ENCODE measurements at regions not wholly inside any gene's neighbourhood (a gene's known extent, or its start where the extent isn't known, plus 50 kb on each side); places are given as distances from the start of the nearest gene placed in this dataset.

GRCh38 chr15:77808581-77809177 is 176.0 kb upstream of the LINGO1 start:
- no peak overlapping the region for H3K4me3 ChIP-seq (ENCODE audit: control insufficient read depth, low read depth, low read length)
- no peak for TF ChIP-seq CTCF (conservative IDR thresholded peaks at IDR 0.05; ENCODE audit: control insufficient read depth, insufficient read depth, low read depth, low read length)
- DNase-seq (ENCODE audit: low read depth), result no peak

- no peak for DNase-seq (ENCODE audit: low read depth)
- no peak for TF ChIP-seq CTCF (conservative IDR thresholded peaks at IDR 0.05; ENCODE audit: control insufficient read depth, insufficient read depth, low read depth, low read length)
- H3K4me3 ChIP-seq (ENCODE audit: control insufficient read depth, low read depth, low read length), result no peak overlapping the region
These were observed 175.4 kb upstream of the LINGO1 start for GRCh38 chr15:77808075-77808474.

- no peak overlapping the region for H3K4me3 ChIP-seq (ENCODE audit: control insufficient read depth, low read depth, low read length)
- no peak for DNase-seq (ENCODE audit: low read depth)
- no peak for TF ChIP-seq CTCF (conservative IDR thresholded peaks at IDR 0.05; ENCODE audit: control insufficient read depth, insufficient read depth, low read depth, low read length)
These were observed 174.9 kb upstream of the LINGO1 start for GRCh38 chr15:77807611-77808010.

DNA sequence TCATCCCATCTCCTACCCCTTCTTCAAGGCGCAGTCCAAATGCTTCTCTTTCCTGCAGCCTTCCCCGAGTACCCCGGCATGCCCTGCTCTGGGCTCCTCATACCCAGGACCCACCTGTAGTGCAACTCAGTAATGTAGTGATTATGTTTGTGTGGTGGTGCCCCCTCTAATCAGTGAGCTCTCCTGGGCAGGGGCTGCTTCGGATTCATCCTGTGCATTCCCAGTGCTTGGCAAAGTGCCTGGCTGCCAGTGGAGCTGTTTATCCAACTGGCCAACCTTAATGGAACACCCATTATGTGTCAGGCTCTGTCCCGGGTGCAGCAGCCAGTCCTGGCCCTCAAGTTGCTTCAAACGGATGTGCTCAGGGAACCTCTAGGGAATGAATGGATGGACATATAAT is 174.4 kb upstream of the LINGO1 start:
- TF ChIP-seq CTCF (conservative IDR thresholded peaks at IDR 0.05; ENCODE audit: control insufficient read depth, insufficient read depth, low read depth, low read length), result no peak
- no peak overlapping the region for H3K4me3 ChIP-seq (ENCODE audit: control insufficient read depth, low read depth, low read length)
- no peak for DNase-seq (ENCODE audit: low read depth)

- no peak for DNase-seq (ENCODE audit: low read depth)
- TF ChIP-seq CTCF (conservative IDR thresholded peaks at IDR 0.05; ENCODE audit: control insufficient read depth, insufficient read depth, low read depth, low read length), result no peak
- H3K4me3 ChIP-seq (ENCODE audit: control insufficient read depth, low read depth, low read length), result no peak overlapping the region
These were observed 171.5 kb upstream of the LINGO1 start for GRCh38 chr15:77804210-77804609.

DNA sequence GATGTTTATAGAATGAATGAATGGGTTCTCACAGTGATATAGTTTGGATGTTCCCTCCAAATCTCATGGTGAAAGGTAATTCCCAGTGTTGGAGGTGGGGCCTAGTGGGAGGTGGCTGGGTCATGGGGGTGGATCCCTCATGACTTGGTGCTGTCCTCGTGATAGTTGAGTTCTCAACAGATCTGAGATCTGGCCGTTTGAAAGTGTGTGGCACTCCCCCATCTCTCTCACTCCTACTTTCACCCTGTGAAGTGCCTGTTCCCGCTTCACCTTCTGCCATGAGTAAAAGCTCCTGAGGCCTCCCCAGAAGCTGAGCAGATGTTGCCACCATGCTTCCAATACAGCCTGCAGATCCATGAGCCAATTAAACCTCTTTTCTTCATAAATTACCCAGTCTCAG is 170.8 kb upstream of the LINGO1 start:
- DNase-seq (ENCODE audit: low read depth), result no peak
- no peak overlapping the region for H3K4me3 ChIP-seq (ENCODE audit: control insufficient read depth, low read depth, low read length)
- TF ChIP-seq CTCF (conservative IDR thresholded peaks at IDR 0.05; ENCODE audit: control insufficient read depth, insufficient read depth, low read depth, low read length), result no peak

DNA sequence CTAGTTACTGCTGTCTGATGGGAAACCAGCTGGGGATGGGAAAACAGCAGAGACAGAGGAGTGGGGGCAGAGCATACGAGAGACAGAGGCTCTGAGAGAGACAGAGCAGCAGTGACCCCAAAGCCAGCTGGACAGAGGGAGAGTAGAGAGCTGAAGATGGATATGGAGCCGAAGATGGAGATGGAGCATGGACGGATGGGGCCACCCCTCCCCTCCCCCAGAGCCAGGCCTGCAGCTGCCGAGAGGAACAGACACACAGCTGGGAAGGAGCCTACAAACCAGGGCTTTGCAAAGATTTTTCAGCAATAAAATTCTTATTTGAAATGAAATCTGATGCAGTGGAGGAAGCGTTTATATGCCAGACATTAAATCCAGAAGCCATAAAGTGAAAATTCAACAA is 167.6 kb upstream of the LINGO1 start:
- no peak for DNase-seq (ENCODE audit: low read depth)
- TF ChIP-seq CTCF (conservative IDR thresholded peaks at IDR 0.05; ENCODE audit: control insufficient read depth, insufficient read depth, low read depth, low read length), result no peak
- H3K4me3 ChIP-seq (ENCODE audit: control insufficient read depth, low read depth, low read length), result no peak overlapping the region

Measured in fibroblast of mammary gland (primary cell).